ENCODE measurements at regions not wholly inside any gene's neighbourhood (a gene's known extent, or its start where the extent isn't known, plus 50 kb on each side); places are given as distances from the start of the nearest gene placed in this dataset.

- peaks cover 0 to 5% (median 0%) of the 10 kb centered on the region in 3 donors for H3K9me3 ChIP-seq
- H3K27ac ChIP-seq = no peak overlapping the region
- H3K27me3 ChIP-seq = no peaks in the 10 kb centered on the region
- 69 to 72% methylated on average over 2 of the region's 2 CpGs for WGBS, 2 donors (ENCODE audit: low coverage in 1 of 2)
- no peaks in the 10 kb centered on the region for H3K36me3 ChIP-seq
- TF ChIP-seq EP300 (IDR thresholded peaks at IDR 0.05) = no peak
- no peak for TF ChIP-seq CTCF (IDR thresholded peaks at IDR 0.05)
- TF ChIP-seq POLR2AphosphoS5 (IDR thresholded peaks at IDR 0.05) = no peak
- no peak for TF ChIP-seq POLR2A (IDR thresholded peaks at IDR 0.05)
- H3K4me3 ChIP-seq = no peak overlapping the region
- H3K4me1 ChIP-seq = no peaks in the 10 kb centered on the region
- no peak for ATAC-seq
Measured at GRCh38 chr7:25503306-25503705, 275.0 kb upstream of the NPVF start.

GRCh38 chr7:25512061-25512687 lies 283.9 kb upstream of the NPVF start:
- no peak overlapping the region for H3K27ac ChIP-seq
- no peaks in the 10 kb centered on the region for H3K4me1 ChIP-seq
- H3K9me3 ChIP-seq = peaks cover 0 to 5% (median 0%) of the 10 kb centered on the region in 3 donors
- H3K36me3 ChIP-seq = no peaks in the 10 kb centered on the region
- no peak overlapping the region for H3K4me3 ChIP-seq
- H3K27me3 ChIP-seq = no peaks in the 10 kb centered on the region
- ATAC-seq = no peak
- WGBS, 2 donors (ENCODE audit: low coverage in 1 of 2) = 57 to 64% methylated on average over 5 of the region's 5 CpGs
- TF ChIP-seq POLR2AphosphoS5 (IDR thresholded peaks at IDR 0.05) (no peak), POLR2A (IDR thresholded peaks at IDR 0.05) (no peak), EP300 (IDR thresholded peaks at IDR 0.05) (no peak), CTCF (IDR thresholded peaks at IDR 0.05) (no peak)

- WGBS, 2 donors (ENCODE audit: low coverage in 1 of 2) = 100% methylated on average over 1 of the region's 1 CpG
- Histone ChIP-seq H3K9me3 (no peaks in the 10 kb centered on the region), H3K27me3 (no peaks in the 10 kb centered on the region), H3K4me3 (no peak overlapping the region), H3K27ac (no peak overlapping the region), H3K4me1 (no peaks in the 10 kb centered on the region), H3K36me3 (no peaks in the 10 kb centered on the region)
- TF ChIP-seq POLR2A (IDR thresholded peaks at IDR 0.05) = no peak
- TF ChIP-seq EP300 (IDR thresholded peaks at IDR 0.05) = no peak
- ATAC-seq = no peak
Measured at GRCh38 chr7:25515633-25516275, 287.5 kb upstream of the NPVF start.

GRCh38 chr7:25517906-25518305 lies 289.6 kb upstream of the NPVF start:
- Histone ChIP-seq H3K27ac (no peak overlapping the region), H3K4me3 (no peak overlapping the region), H3K27me3 (no peaks in the 10 kb centered on the region), H3K4me1 (no peaks in the 10 kb centered on the region), H3K36me3 (no peaks in the 10 kb centered on the region), H3K9me3 (no peaks in the 10 kb centered on the region)
- WGBS, 2 donors (ENCODE audit: low coverage in 1 of 2) = no CpG with 5 or more reads among the region's 2 CpGs
- ATAC-seq = no peak
- TF ChIP-seq CTCF (IDR thresholded peaks at IDR 0.05) = no peak
- no peak for TF ChIP-seq POLR2AphosphoS5 (IDR thresholded peaks at IDR 0.05)
- no peak for TF ChIP-seq POLR2A (IDR thresholded peaks at IDR 0.05)
- TF ChIP-seq EP300 (IDR thresholded peaks at IDR 0.05) = no peak

GRCh38 chr7:25520017-25520416 lies 291.7 kb upstream of the NPVF start:
- TF ChIP-seq POLR2AphosphoS5 (IDR thresholded peaks at IDR 0.05) (no peak), POLR2A (IDR thresholded peaks at IDR 0.05) (no peak), CTCF (IDR thresholded peaks at IDR 0.05) (no peak), EP300 (IDR thresholded peaks at IDR 0.05) (no peak)
- H3K9me3 ChIP-seq = no peaks in the 10 kb centered on the region
- 54 to 84% methylated on average over 5 of the region's 5 CpGs for WGBS, 2 donors (ENCODE audit: low coverage in 1 of 2)
- H3K27ac ChIP-seq = no peak overlapping the region
- no peak overlapping the region for H3K4me3 ChIP-seq
- H3K4me1 ChIP-seq = no peaks in the 10 kb centered on the region
- H3K36me3 ChIP-seq = no peaks in the 10 kb centered on the region
- H3K27me3 ChIP-seq = no peaks in the 10 kb centered on the region
- ATAC-seq = no peak

All from gastroesophageal sphincter (tissue), 4 donors.